GM23338 (cell line): ENCODE measurements at regions not wholly inside any gene's neighbourhood (a gene's known extent, or its start where the extent isn't known, plus 50 kb on each side); places are given as distances from the start of the nearest gene placed in this dataset.

Experiments used
- ATAC-seq: fragments of 200-7000 bp; cut with Tn5 transposase; 3 replicates; pipeline ENCODE4 v1.9.1; 2020
- DNase-seq: peaks from one replicate; pipeline ENCODE4 v3.0.0-alpha.2; 2015; ENCODE audit warnings: low spot score
- H2AFZ ChIP-seq: fragments of 200-600 bp; sonication (generic); 2 replicates; pipeline ENCODE4 v1.8.0; 2016; ENCODE audit warnings: antibody characterized with exemption, mild to moderate bottlenecking, moderate library complexity
- H3F3A ChIP-seq: fragments of 200-600 bp; sonication (generic); replicated peaks from 2 replicates; pipeline ENCODE4 v1.8.0; 2017; ENCODE audit warnings: antibody characterized with exemption, mixed run types, low read depth
- H3K27ac ChIP-seq: fragments of 200-600 bp; sonication (generic); 2 replicates; pipeline ENCODE4 v1.6.1; 2016; ENCODE audit warnings: low read depth
- H3K27me3 ChIP-seq: fragments of 200-600 bp; sonication (generic); 2 replicates; pipeline ENCODE4 v1.8.0; 2016; ENCODE audit warnings: mild to moderate bottlenecking, mixed run types, moderate library complexity; ENCODE audit not compliant: insufficient read depth
- H3K36me3 ChIP-seq: fragments of 200-600 bp; sonication (generic); 2 replicates; pipeline ENCODE4 v1.8.0; 2016; ENCODE audit warnings: mild to moderate bottlenecking; ENCODE audit not compliant: insufficient read depth
- H3K4me1 ChIP-seq: fragments of 200-600 bp; sonication (generic); 2 replicates; pipeline ENCODE4 v1.8.0; 2016; ENCODE audit warnings: mild to moderate bottlenecking, moderate library complexity; ENCODE audit not compliant: insufficient read depth
- H3K4me2 ChIP-seq: fragments of 200-600 bp; sonication (generic); 2 replicates; pipeline ENCODE4 v1.7.1; 2017; ENCODE audit warnings: mixed run types
- H3K4me3 ChIP-seq: fragments of 200-600 bp; sonication (generic); 2 replicates; pipeline ENCODE4 v1.6.1; 2016; ENCODE audit warnings: mixed run types
- H3K79me2 ChIP-seq: fragments of 200-600 bp; sonication (generic); replicated peaks from 2 replicates; pipeline ENCODE4 v1.8.0; 2017; ENCODE audit warnings: mild to moderate bottlenecking; ENCODE audit not compliant: insufficient read depth
- H3K9me2 ChIP-seq: fragments of 200-600 bp; sonication (generic); 2 replicates; pipeline ENCODE4 v1.8.0; 2017; ENCODE audit not compliant: insufficient read depth
- H4K20me1 ChIP-seq: fragments of 200-600 bp; sonication (generic); replicated peaks from 2 replicates; pipeline ENCODE4 v1.8.0; 2017; ENCODE audit warnings: mild to moderate bottlenecking; ENCODE audit not compliant: insufficient read depth
- H3K27ac Mint-ChIP-seq: 2 replicates; pipeline ENCODE4 v1.8.0; 2020; ENCODE audit warnings: inconsistent platforms, mild to moderate bottlenecking, moderate library complexity, mixed read lengths
- H3K27me3 Mint-ChIP-seq: 3 replicates; pipeline ENCODE4 v1.8.0; 2022; ENCODE audit warnings: low read depth, mild to moderate bottlenecking, moderate library complexity, mixed read lengths, inconsistent platforms; ENCODE audit not compliant: insufficient read depth, poor library complexity
- H3K36me3 Mint-ChIP-seq: 3 replicates; pipeline ENCODE4 v1.8.0; 2021; ENCODE audit warnings: low read depth, mild to moderate bottlenecking, inconsistent platforms, moderate library complexity, mixed read lengths
- H3K4me1 Mint-ChIP-seq: 3 replicates; pipeline ENCODE4 v1.8.0; 2020; ENCODE audit warnings: mild to moderate bottlenecking, inconsistent platforms, mixed read lengths
- H3K4me3 Mint-ChIP-seq: 3 replicates; pipeline ENCODE4 v1.8.0; 2021; ENCODE audit warnings: moderate library complexity, mild to moderate bottlenecking, inconsistent platforms, mixed read lengths
- H3K9me3 Mint-ChIP-seq: 3 replicates; pipeline ENCODE4 v1.8.0; 2020; ENCODE audit warnings: moderate library complexity, mild to moderate bottlenecking, inconsistent platforms, mixed read lengths
- EZH2 ChIP-seq: fragments of 200-600 bp; sonication (generic); IDR thresholded peaks from one replicate; pipeline ENCODE4 v1.8.0; 2017; ENCODE audit warnings: antibody characterized with exemption, mild to moderate bottlenecking, low read depth; ENCODE audit not compliant: unreplicated experiment
- EZH2phosphoT487 ChIP-seq: fragments of 200-600 bp; sonication (generic); IDR thresholded peaks from one replicate; pipeline ENCODE4 v1.8.1; 2018; ENCODE audit warnings: antibody characterized with exemption; ENCODE audit not compliant: unreplicated experiment
- NANOG ChIP-seq: IDR thresholded peaks from 2 replicates; pipeline ENCODE4 v1.6.1; 2016; ENCODE audit warnings: antibody characterized with exemption, borderline replicate concordance
- ZNF462 ChIP-seq: fragments of 250-450 bp; sonication (Bioruptor Pico); IDR thresholded peaks from 2 replicates; pipeline ENCODE4 v1.5.0; 2020; ENCODE audit warnings: mild to moderate bottlenecking, moderate library complexity
- TF ChIP-seq, protein P1 (sequence below): IDR thresholded peaks from 2 replicates; pipeline ENCODE4 v1.6.1; 2016; ENCODE audit warnings: antibody characterized with exemption

DNA sequence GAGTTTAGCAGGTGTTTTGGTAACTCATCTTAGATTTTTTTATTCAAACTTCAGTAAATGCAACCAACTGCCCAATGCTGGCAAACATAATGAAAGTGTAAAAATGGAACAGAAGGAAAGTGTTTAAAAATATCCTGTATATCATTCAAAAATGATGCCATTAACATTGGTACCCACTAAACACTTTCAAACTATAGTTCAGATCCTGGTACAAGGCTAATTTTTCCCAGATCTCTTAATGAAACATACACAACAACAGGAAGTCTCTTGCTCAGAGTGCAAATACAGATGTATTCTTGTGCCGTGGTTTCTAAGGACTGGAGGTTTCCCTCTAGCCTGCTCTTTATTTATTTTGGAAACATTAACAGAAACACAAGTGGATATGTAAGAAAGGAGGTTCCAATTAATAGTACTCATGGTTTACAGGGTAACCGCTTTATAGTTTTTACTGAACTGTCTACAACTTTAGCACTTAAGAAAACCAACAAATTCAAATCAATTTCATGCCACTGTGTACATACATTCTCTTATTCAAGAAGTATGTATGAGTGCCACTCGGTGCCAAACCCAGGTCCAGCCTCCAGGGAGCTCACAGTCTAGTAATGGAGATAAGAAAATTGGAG, 176.0 kb upstream of the AKR1E2 start:
- ATAC-seq (no peak), DNase-seq (no peak)
- H3K36me3 Mint-ChIP-seq: no peaks in the 10 kb centered on the region
- H3K4me3 ChIP-seq: no peak overlapping the region
- H3K4me3 Mint-ChIP-seq: no peak overlapping the region
- H4K20me1 ChIP-seq: no peaks in the 10 kb centered on the region
- TF ChIP-seq EZH2phosphoT487: no peak
- no peak for TF ChIP-seq EZH2
- no peak for TF ChIP-seq NANOG
- TF ChIP-seq, protein P1, sequence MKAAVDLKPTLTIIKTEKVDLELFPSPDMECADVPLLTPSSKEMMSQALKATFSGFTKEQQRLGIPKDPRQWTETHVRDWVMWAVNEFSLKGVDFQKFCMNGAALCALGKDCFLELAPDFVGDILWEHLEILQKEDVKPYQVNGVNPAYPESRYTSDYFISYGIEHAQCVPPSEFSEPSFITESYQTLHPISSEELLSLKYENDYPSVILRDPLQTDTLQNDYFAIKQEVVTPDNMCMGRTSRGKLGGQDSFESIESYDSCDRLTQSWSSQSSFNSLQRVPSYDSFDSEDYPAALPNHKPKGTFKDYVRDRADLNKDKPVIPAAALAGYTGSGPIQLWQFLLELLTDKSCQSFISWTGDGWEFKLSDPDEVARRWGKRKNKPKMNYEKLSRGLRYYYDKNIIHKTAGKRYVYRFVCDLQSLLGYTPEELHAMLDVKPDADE: no peak
- TF ChIP-seq ZNF462 (CRISPR knock-in tag): no peak
- H3K27me3 ChIP-seq: no peaks in the 10 kb centered on the region
- no peak overlapping the region for H3K4me2 ChIP-seq
- H3K27ac ChIP-seq: no peak overlapping the region
- H3F3A ChIP-seq: no peaks in the 10 kb centered on the region
- no peak overlapping the region for H3K27ac Mint-ChIP-seq
- H3K27me3 Mint-ChIP-seq: peaks cover 2% of the 10 kb centered on the region
- H3K9me3 Mint-ChIP-seq: no peaks in the 10 kb centered on the region
- H3K9me2 ChIP-seq: 0 out of 2 replicates have a peak, but pooled peaks cover 3% of the 10 kb centered on the region
- H2AFZ ChIP-seq: no peak overlapping the region
- H3K4me1 ChIP-seq: peaks cover 16% of the 10 kb centered on the region
- H3K4me1 Mint-ChIP-seq: peaks cover 26% of the 10 kb centered on the region; the same call in 2 of the 3 replicates
- no peaks in the 10 kb centered on the region for H3K36me3 ChIP-seq
- H3K79me2 ChIP-seq: no peaks in the 10 kb centered on the region
